Activated naive CD8-positive, alpha-beta T cell treated with anti-CD3 and anti-CD28 coated beads, Interleukin-2, amount 50 U/mL, for 24 hours (primary cell): ENCODE measurements at regions not wholly inside any gene's neighbourhood (a gene's known extent, or its start where the extent isn't known, plus 50 kb on each side); places are given as distances from the start of the nearest gene placed in this dataset.

ENCODE experiments used
- ATAC-seq: fragments of 150-1000 bp; cut with Tn5 transposase; one replicate; pipeline ENCODE4 v1.10.0; 2021
- DNase-seq: peaks from one replicate; pipeline ENCODE4 v3.0.0; 2021
- H3K27ac Mint-ChIP-seq: one replicate; pipeline ENCODE4 v1.8.0; 2021; ENCODE audit warnings: mild to moderate bottlenecking, mixed read lengths
- H3K27me3 Mint-ChIP-seq: one replicate; pipeline ENCODE4 v1.8.0; 2021; ENCODE audit warnings: mixed read lengths
- H3K36me3 Mint-ChIP-seq: one replicate; pipeline ENCODE4 v1.8.0; 2021; ENCODE audit warnings: low read depth, mixed read lengths
- H3K4me1 Mint-ChIP-seq: one replicate; pipeline ENCODE4 v1.8.0; 2021; ENCODE audit warnings: mixed read lengths
- H3K4me3 Mint-ChIP-seq: one replicate; pipeline ENCODE4 v1.8.0; 2021; ENCODE audit warnings: mild to moderate bottlenecking, moderate library complexity, mixed read lengths
- H3K9me3 Mint-ChIP-seq: one replicate; pipeline ENCODE4 v1.8.0; 2021; ENCODE audit warnings: mixed read lengths

DNA sequence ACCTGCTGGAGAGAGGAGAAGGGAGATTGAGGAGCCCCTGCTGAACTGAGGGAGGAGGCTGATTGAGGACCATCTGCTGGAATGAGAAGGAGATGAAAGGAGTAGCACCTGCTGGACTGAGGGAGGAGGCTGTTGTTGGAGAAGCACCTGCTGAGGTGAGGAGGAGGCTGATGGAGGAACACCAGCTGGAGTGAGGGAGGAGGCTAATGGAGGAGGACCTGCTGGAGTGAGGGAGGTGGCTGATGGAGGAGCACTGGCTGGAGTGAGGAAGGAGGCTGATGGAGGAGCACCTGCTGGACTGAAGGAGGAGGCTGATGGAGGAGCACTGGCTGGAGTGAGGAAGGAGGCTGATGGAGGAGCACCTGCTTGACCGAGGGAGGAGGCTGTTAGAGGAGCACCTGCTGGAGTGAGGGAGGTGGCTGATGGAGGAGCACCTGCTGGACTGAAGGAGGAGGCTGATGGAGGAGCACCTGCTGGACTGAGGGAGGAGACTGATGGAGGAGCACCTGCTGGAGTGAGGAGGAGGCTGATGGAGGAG, 409.2 kb upstream of the MYT1L start:
- ATAC-seq (no peak), DNase-seq (no peak)
- Mint-ChIP-seq H3K4me3 (no peak overlapping the region), H3K27me3 (no peaks in the 10 kb centered on the region), H3K27ac (no peak overlapping the region), H3K36me3 (no peaks in the 10 kb centered on the region), H3K4me1 (no peaks in the 10 kb centered on the region), H3K9me3 (no peaks in the 10 kb centered on the region)

GRCh38 chr2:2739231-2739795, 408.2 kb upstream of the MYT1L start:
- DNase-seq (no peak), ATAC-seq (no peak)
- Mint-ChIP-seq H3K36me3 (no peaks in the 10 kb centered on the region), H3K9me3 (no peaks in the 10 kb centered on the region), H3K4me3 (no peak overlapping the region), H3K27ac (no peak overlapping the region), H3K4me1 (no peaks in the 10 kb centered on the region), H3K27me3 (no peaks in the 10 kb centered on the region)

DNA sequence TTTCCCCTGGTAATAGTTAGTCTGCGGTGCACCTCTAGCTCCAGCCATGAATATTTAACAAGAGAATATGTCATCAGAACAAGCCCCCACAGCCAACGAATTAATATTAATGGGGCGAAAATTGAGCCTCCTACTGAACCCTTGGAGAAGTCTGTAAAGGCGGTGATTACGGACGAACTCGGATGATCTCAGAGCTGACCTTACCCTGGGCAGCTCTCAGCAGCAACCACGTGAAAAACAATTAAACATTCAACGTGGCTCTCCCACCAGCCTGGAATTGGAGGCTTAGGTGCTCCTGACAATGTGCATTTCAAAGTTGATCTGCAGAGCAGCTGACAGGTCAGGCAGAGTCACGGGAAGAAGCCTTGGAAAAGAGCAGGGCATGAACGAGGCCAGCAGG, 407.6 kb upstream of the MYT1L start:
- Mint-ChIP-seq H3K27ac (no peak overlapping the region), H3K4me1 (no peaks in the 10 kb centered on the region)
- DNase-seq = no peak

GRCh38 chr2:2738276-2738675, 407.2 kb upstream of the MYT1L start:
- no peaks in the 10 kb centered on the region for H3K36me3 Mint-ChIP-seq
- no peaks in the 10 kb centered on the region for H3K9me3 Mint-ChIP-seq
- no peaks in the 10 kb centered on the region for H3K27me3 Mint-ChIP-seq

More for the DNA sequence above, 407.6 kb upstream of the MYT1L start:
- H3K9me3 Mint-ChIP-seq = no peaks in the 10 kb centered on the region
- no peak for ATAC-seq
- no peaks in the 10 kb centered on the region for H3K36me3 Mint-ChIP-seq
- no peaks in the 10 kb centered on the region for H3K27me3 Mint-ChIP-seq
- no peak overlapping the region for H3K4me3 Mint-ChIP-seq

GRCh38 chr2:2735041-2735440, 404.0 kb upstream of the MYT1L start:
- H3K9me3 Mint-ChIP-seq = no peaks in the 10 kb centered on the region
- no peak overlapping the region for H3K27ac Mint-ChIP-seq
- DNase-seq (no peak), ATAC-seq (no peak)
- H3K4me3 Mint-ChIP-seq = no peak overlapping the region
- H3K4me1 Mint-ChIP-seq = no peaks in the 10 kb centered on the region
- no peaks in the 10 kb centered on the region for H3K27me3 Mint-ChIP-seq
- no peaks in the 10 kb centered on the region for H3K36me3 Mint-ChIP-seq

More at GRCh38 chr2:2738276-2738675, 407.2 kb upstream of the MYT1L start:
- no peak overlapping the region for H3K27ac Mint-ChIP-seq
- no peak overlapping the region for H3K4me3 Mint-ChIP-seq
- DNase-seq (no peak), ATAC-seq (no peak)
- H3K4me1 Mint-ChIP-seq = no peaks in the 10 kb centered on the region

DNA sequence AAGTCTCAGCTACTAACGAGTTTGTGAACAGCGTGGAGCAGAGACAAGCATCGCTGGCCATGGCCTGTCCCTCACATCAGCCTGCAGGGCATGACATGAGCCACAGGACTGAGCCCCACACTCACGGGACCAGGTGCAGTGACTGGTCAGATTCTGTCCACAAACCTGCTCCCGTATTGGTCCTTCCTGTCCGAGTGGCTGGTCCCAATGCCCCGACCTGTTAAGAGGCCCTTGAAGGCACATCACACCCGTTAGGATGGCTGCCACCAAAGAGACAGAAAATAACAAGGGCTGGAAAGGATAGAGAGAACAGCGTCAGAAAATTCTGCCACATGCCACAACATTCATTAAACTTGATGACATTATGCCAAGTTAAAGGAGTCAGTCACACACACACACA, 403.2 kb upstream of the MYT1L start:
- Mint-ChIP-seq H3K4me3 (no peak overlapping the region), H3K27ac (no peak overlapping the region), H3K9me3 (no peaks in the 10 kb centered on the region), H3K36me3 (no peaks in the 10 kb centered on the region), H3K27me3 (no peaks in the 10 kb centered on the region), H3K4me1 (no peaks in the 10 kb centered on the region)
- DNase-seq (no peak), ATAC-seq (no peak)

GRCh38 chr2:2733818-2734217, 402.7 kb upstream of the MYT1L start:
- no peak for ATAC-seq
- H3K27ac Mint-ChIP-seq = no peak overlapping the region
- H3K4me3 Mint-ChIP-seq = no peak overlapping the region
- no peaks in the 10 kb centered on the region for H3K9me3 Mint-ChIP-seq
- no peaks in the 10 kb centered on the region for H3K36me3 Mint-ChIP-seq
- H3K4me1 Mint-ChIP-seq = no peaks in the 10 kb centered on the region
- no peak for DNase-seq
- no peaks in the 10 kb centered on the region for H3K27me3 Mint-ChIP-seq

GRCh38 chr2:2732331-2733119, 401.4 kb upstream of the MYT1L start:
- Mint-ChIP-seq H3K9me3 (no peaks in the 10 kb centered on the region), H3K4me3 (no peak overlapping the region), H3K27me3 (no peaks in the 10 kb centered on the region), H3K36me3 (no peaks in the 10 kb centered on the region), H3K27ac (no peak overlapping the region), H3K4me1 (no peaks in the 10 kb centered on the region)
- DNase-seq (no peak), ATAC-seq (no peak)

DNA sequence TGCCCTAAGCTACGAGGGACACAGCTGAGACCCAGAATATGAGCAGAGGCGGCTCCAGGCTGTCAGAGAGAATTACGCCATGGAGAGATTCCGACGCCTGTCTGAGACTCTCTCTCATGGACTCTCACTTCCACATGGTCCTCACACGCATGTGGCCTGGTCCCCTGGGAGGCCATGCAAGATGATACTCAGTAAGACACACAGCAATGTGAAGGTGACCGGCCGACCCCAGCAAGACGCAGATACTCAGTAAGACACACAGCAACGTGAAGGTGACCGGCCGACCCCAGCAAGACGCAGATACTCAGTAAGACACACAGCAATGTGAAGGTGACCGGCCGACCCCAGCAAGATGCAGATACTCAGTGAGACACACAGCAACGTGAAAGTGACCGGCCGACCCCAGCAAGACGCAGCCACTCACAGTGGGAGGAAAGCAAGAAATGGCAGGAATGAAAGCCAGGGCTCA, 400.8 kb upstream of the MYT1L start:
- Mint-ChIP-seq H3K36me3 (no peaks in the 10 kb centered on the region), H3K4me1 (no peaks in the 10 kb centered on the region), H3K9me3 (no peaks in the 10 kb centered on the region)

DNA sequence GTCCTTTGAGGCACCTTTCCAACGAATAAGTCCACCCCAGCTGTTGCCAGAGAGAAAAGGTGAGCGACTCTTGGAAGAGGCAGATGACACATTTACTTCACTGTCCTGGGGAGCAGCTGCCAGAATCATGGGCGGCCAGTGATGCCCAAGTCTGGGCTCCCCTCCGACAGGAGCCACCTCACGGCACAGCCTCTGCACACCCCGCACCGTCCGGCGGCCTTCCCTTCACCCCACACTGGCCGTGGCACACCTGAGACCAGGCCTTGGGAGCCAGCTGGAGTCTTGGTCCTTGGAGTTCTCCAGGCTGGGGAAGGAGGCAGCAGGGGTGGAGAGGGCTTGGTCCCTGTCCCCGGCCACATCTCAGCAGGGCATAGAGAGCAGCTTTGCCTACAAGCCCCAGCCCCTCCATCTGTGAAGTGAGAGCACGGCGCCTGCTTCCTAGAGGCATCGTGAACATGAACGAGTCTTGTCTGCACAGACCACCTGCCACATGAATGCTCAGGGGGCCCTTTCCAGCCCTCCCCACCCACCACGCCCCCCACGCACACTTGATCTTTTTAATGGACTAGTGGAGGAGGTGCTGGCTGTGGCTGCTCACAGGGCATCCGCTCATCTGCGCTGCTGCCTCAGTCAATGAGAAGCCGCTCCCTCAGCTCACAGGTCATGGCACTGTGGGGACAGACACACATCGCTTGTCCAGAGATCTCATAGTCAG, 400.2 kb upstream of the MYT1L start:
- H3K27me3 Mint-ChIP-seq = no peaks in the 10 kb centered on the region
- no peak for ATAC-seq
- H3K27ac Mint-ChIP-seq = no peak overlapping the region

More for the DNA sequence above, 400.8 kb upstream of the MYT1L start:
- ATAC-seq (no peak), DNase-seq (no peak)
- no peaks in the 10 kb centered on the region for H3K27me3 Mint-ChIP-seq
- no peak overlapping the region for H3K4me3 Mint-ChIP-seq
- no peak overlapping the region for H3K27ac Mint-ChIP-seq

DNA sequence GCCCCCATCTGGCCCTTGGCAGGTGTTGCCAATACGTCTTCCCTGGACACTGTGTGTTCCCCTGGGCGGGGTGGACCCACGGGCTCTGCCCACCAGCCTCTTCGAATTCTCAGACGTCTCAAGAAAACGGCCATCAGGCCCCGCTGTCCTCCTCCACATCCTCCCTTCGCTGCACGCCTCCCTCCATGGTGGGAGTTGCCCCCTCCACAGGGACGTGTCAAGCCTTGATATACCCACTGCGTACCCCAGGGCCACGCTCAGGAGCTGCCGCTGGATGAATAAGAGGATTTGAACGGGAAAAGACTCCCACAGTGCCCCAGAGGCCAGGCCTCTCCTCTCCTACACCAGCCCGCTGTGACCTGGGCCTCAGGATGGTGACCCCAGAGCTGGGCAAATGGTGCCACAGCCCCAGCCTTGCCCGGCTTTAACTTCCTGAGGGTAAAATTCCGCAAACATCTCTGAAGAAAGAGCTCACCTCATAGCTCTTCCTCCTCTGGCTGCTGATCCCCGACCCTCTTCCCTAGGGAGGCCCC, 399.3 kb upstream of the MYT1L start:
- H3K9me3 Mint-ChIP-seq = no peaks in the 10 kb centered on the region
- no peaks in the 10 kb centered on the region for H3K4me1 Mint-ChIP-seq
- no peaks in the 10 kb centered on the region for H3K36me3 Mint-ChIP-seq
- DNase-seq (no peak), ATAC-seq (no peak)
- no peak overlapping the region for H3K4me3 Mint-ChIP-seq
- no peak overlapping the region for H3K27ac Mint-ChIP-seq
- H3K27me3 Mint-ChIP-seq = no peaks in the 10 kb centered on the region

More for the DNA sequence above, 400.2 kb upstream of the MYT1L start:
- H3K36me3 Mint-ChIP-seq = no peaks in the 10 kb centered on the region
- no peak for DNase-seq
- H3K4me3 Mint-ChIP-seq = no peak overlapping the region
- H3K4me1 Mint-ChIP-seq = no peaks in the 10 kb centered on the region
- no peaks in the 10 kb centered on the region for H3K9me3 Mint-ChIP-seq

DNA sequence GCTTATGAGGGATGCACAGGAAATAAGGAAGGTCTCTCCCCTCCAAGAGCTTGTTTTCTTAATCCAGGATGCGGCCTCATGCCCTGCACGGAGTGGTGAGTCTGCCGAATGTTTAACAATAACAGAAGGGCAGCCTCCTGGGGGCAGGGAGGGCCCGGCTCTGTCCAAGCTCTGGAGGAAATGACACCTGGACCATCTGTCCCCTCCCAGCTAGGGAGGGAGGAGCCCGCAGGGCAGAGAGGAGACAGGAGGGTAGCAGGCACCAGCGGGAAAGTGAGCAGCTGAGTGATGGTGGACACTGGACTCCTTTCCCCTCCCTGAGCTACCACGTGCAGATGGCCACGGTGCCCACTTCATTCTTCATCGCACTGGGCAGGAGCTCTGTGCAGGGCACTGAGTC, 398.2 kb upstream of the MYT1L start:
- Mint-ChIP-seq H3K4me3 (no peak overlapping the region), H3K4me1 (no peaks in the 10 kb centered on the region), H3K9me3 (no peaks in the 10 kb centered on the region), H3K36me3 (no peaks in the 10 kb centered on the region), H3K27ac (no peak overlapping the region), H3K27me3 (no peaks in the 10 kb centered on the region)
- DNase-seq (no peak), ATAC-seq (no peak)

- Mint-ChIP-seq H3K27me3 (no peaks in the 10 kb centered on the region), H3K4me1 (no peaks in the 10 kb centered on the region), H3K36me3 (no peaks in the 10 kb centered on the region), H3K9me3 (no peaks in the 10 kb centered on the region), H3K27ac (no peak overlapping the region), H3K4me3 (no peak overlapping the region)
- DNase-seq (no peak), ATAC-seq (no peak)
These were observed 397.6 kb upstream of the MYT1L start for GRCh38 chr2:2728635-2729034.

DNA sequence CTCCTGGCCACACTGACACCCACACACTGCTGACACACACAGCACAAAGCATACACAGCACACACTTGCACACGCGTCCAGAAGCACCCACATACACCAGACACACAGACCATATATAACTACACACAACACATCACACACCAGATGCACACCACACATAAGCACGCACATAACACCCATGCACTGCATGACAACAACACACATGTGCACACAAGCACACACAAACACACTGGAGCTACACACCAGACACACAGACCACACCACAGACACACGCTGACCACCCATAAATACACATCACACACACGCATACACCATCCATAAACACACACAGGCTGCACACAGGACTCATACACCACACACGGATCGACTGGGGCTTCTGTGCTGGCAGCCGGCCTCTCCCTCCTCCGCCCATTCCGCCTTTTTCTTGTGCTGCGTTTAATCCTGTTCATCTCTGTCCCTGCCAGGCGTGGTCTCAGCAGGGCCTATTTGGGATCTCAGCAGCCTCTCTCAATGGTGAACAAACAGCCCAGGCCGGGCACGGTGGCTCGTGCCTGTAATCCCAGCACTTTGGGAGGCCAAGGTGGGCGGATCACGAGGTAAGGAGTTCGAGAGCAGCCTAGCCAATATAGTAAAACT, 396.9 kb upstream of the MYT1L start:
- H3K36me3 Mint-ChIP-seq = no peaks in the 10 kb centered on the region
- no peak for ATAC-seq
- DNase-seq = no peak
- no peaks in the 10 kb centered on the region for H3K4me1 Mint-ChIP-seq
- no peaks in the 10 kb centered on the region for H3K27me3 Mint-ChIP-seq
- H3K4me3 Mint-ChIP-seq = no peak overlapping the region
- no peak overlapping the region for H3K27ac Mint-ChIP-seq
- no peaks in the 10 kb centered on the region for H3K9me3 Mint-ChIP-seq
